ENCODE measurements at regions not wholly inside any gene's neighbourhood (a gene's known extent, or its start where the extent isn't known, plus 50 kb on each side); places are given as distances from the start of the nearest gene placed in this dataset.

DNA sequence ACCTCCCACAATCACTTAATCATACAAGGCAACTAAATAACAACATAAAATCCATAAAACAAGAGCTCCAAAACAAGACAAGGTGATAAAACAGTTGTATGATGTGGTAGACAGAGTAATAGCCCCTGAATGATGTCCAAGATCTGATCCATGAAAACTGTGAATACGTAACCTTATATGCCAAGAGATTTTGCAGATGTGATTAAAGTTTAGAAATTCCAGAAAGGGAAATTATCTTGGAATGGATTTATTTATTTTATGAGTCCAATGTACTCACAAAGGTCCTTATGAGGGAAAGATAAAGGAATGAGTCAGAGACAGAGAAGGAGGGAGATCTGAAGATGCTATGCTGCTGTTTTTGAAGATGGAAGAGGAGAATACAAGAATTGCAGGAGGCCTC lies 1775.7 kb upstream of the C9orf72 start:
- TF ChIP-seq FOXJ3 (CRISPR knock-in tag; IDR thresholded peaks at IDR 0.05) (no peak), ZNF274 (IDR thresholded peaks at IDR 0.05; ENCODE audit: borderline replicate concordance, low read depth, low read length) (no peak), BCOR (IDR thresholded peaks at IDR 0.05) (no peak), POLR2AphosphoS5 (IDR thresholded peaks at IDR 0.05; ENCODE audit: control insufficient read depth, insufficient read depth, low read depth, low read length) (no peak), MYC (IDR thresholded peaks at IDR 0.05; ENCODE audit: low read depth, low read length) (no peak), MYC (CRISPR knock-in tag; IDR thresholded peaks at IDR 0.05; ENCODE audit: borderline replicate concordance, low read depth) (no peak), CBX2 (IDR thresholded peaks at IDR 0.05; ENCODE audit: insufficient read depth, low read length, poor library complexity, severe bottlenecking) (no peak), SP1 (CRISPR knock-in tag; IDR thresholded peaks at IDR 0.05) (no peak)
- TF ChIP-seq, protein P1, sequence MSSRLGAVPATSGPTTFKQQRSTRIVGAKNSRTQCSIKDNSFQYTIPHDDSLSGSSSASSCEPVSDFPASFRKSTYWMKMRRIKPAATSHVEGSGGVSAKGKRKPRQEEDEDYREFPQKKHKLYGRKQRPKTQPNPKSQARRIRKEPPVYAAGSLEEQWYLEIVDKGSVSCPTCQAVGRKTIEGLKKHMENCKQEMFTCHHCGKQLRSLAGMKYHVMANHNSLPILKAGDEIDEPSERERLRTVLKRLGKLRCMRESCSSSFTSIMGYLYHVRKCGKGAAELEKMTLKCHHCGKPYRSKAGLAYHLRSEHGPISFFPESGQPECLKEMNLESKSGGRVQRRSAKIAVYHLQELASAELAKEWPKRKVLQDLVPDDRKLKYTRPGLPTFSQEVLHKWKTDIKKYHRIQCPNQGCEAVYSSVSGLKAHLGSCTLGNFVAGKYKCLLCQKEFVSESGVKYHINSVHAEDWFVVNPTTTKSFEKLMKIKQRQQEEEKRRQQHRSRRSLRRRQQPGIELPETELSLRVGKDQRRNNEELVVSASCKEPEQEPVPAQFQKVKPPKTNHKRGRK (tag; IDR thresholded peaks at IDR 0.05) = no peak
- TF ChIP-seq, protein P2, sequence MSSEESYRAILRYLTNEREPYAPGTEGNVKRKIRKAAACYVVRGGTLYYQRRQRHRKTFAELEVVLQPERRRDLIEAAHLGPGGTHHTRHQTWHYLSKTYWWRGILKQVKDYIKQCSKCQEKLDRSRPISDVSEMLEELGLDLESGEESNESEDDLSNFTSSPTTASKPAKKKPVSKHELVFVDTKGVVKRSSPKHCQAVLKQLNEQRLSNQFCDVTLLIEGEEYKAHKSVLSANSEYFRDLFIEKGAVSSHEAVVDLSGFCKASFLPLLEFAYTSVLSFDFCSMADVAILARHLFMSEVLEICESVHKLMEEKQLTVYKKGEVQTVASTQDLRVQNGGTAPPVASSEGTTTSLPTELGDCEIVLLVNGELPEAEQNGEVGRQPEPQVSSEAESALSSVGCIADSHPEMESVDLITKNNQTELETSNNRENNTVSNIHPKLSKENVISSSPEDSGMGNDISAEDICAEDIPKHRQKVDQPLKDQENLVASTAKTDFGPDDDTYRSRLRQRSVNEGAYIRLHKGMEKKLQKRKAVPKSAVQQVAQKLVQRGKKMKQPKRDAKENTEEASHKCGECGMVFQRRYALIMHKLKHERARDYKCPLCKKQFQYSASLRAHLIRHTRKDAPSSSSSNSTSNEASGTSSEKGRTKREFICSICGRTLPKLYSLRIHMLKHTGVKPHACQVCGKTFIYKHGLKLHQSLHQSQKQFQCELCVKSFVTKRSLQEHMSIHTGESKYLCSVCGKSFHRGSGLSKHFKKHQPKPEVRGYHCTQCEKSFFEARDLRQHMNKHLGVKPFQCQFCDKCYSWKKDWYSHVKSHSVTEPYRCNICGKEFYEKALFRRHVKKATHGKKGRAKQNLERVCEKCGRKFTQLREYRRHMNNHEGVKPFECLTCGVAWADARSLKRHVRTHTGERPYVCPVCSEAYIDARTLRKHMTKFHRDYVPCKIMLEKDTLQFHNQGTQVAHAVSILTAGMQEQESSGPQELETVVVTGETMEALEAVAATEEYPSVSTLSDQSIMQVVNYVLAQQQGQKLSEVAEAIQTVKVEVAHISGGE (CRISPR knock-in tag; IDR thresholded peaks at IDR 0.05) = no peak
- TF ChIP-seq, protein P3, sequence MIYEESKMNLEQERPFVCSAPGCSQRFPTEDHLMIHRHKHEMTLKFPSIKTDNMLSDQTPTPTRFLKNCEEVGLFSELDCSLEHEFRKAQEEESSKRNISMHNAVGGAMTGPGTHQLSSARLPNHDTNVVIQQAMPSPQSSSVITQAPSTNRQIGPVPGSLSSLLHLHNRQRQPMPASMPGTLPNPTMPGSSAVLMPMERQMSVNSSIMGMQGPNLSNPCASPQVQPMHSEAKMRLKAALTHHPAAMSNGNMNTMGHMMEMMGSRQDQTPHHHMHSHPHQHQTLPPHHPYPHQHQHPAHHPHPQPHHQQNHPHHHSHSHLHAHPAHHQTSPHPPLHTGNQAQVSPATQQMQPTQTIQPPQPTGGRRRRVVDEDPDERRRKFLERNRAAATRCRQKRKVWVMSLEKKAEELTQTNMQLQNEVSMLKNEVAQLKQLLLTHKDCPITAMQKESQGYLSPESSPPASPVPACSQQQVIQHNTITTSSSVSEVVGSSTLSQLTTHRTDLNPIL (CRISPR knock-in tag; IDR thresholded peaks at IDR 0.05) = no peak

Measured in K562 (cell line).